ENCODE measurements at regions not wholly inside any gene's neighbourhood (a gene's known extent, or its start where the extent isn't known, plus 50 kb on each side); places are given as distances from the start of the nearest gene placed in this dataset.
"Not testable (repeated sequence)": the region's sequence is repeated elsewhere in the genome, so short reads cannot be mapped to it uniquely, and the experiment has no call there.

DNA sequence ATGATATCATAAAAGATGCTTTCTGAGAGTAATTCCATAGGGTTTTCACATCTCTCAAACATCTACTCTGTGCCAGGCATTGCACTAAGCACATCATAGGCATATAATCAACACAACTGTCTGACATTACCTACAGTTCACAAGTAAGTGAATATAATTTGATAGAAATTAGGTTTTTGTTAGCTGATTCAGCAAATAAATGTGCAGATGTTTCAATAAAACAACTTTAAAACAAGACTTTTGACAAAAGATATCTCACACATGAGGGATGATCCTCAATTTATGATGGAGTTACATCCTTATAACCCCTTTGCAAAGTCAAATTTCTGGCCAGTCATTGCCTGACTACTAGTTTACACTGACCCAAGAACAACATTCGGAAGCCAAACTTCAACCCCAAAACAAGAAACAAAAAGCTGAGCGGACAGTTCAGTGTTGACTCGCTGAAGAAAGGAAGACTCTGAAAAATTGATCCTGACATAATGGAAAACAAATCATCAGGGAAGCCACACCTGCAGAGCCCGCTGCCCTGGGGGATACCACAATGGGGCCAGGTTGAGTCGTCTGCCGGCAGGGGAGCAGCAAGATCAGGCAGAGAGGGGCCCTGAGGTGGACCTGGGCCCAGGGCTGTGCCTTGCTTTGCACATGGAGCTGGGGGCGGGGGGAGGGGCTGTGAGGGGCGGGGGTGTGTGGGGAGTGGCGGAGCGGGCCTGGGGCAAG lies 739.2 kb upstream of the GJE1 start:
- no peaks in the 10 kb centered on the region for H3K9me3 Mint-ChIP-seq
- DNase-seq (ENCODE audit: low read depth, low spot score): no peak
- no peaks in the 10 kb centered on the region for H3K36me3 Mint-ChIP-seq (ENCODE audit: low read depth)
- H3K4me1 Mint-ChIP-seq: no peaks in the 10 kb centered on the region
- H3K27ac Mint-ChIP-seq (ENCODE audit: unreplicated experiment): no peak overlapping the region
- TF ChIP-seq, protein P1, sequence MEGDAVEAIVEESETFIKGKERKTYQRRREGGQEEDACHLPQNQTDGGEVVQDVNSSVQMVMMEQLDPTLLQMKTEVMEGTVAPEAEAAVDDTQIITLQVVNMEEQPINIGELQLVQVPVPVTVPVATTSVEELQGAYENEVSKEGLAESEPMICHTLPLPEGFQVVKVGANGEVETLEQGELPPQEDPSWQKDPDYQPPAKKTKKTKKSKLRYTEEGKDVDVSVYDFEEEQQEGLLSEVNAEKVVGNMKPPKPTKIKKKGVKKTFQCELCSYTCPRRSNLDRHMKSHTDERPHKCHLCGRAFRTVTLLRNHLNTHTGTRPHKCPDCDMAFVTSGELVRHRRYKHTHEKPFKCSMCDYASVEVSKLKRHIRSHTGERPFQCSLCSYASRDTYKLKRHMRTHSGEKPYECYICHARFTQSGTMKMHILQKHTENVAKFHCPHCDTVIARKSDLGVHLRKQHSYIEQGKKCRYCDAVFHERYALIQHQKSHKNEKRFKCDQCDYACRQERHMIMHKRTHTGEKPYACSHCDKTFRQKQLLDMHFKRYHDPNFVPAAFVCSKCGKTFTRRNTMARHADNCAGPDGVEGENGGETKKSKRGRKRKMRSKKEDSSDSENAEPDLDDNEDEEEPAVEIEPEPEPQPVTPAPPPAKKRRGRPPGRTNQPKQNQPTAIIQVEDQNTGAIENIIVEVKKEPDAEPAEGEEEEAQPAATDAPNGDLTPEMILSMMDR (conservative IDR thresholded peaks at IDR 0.05): no peak
- H3K27me3 Mint-ChIP-seq (ENCODE audit: low read depth): no peaks in the 10 kb centered on the region
- H3K4me3 Mint-ChIP-seq: no peak overlapping the region

DNA sequence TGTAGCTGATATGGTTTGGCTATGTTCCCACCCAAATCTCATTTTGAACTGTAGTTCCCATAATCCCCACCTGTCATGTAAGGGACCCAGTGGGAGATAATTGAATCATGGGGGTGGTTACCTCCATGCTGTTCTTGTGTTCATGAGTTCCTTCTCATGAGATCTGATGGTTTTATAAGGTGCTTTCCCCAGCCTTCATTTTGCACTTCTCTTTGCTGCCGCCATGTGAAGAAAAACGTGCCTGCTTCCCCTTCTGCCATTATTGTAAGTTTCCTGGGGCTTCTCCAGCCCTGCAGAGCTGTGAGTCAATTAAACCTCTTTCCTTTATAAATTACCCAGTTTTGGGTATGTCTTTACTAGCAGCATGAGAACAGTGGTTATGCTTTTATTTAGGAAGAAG lies 741.6 kb upstream of the GJE1 start:
- not testable (repeated sequence) for DNase-seq (ENCODE audit: low read depth, low spot score); H3K27me3 Mint-ChIP-seq (ENCODE audit: low read depth); H3K4me3 Mint-ChIP-seq; H3K9me3 Mint-ChIP-seq; H3K27ac Mint-ChIP-seq (ENCODE audit: unreplicated experiment); H3K4me1 Mint-ChIP-seq; H3K36me3 Mint-ChIP-seq (ENCODE audit: low read depth)

DNA sequence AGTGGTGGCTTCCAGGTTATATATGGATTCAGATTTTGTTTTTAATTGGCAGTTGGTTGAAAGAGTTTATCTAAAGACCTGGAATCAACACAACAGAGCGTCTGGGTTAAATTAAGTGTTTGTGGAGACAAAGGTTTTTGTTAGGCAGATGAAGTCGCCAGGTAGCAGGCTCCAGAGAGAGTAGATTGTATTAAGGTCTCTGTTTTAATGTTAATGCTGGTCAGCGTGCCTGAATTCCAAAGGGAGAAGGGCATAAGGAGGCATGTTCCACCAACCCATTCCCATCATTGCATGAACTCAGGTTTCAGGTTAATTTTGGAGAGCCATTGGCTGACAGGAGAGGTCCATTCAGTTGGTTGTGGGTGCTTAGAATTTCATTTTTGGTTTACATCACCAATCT lies 744.1 kb upstream of the GJE1 start:
- Mint-ChIP-seq H3K36me3 (ENCODE audit: low read depth) (no peaks in the 10 kb centered on the region), H3K9me3 (peaks cover 5% of the 10 kb centered on the region), H3K27me3 (ENCODE audit: low read depth) (no peaks in the 10 kb centered on the region), H3K27ac (ENCODE audit: unreplicated experiment) (peak overlapping the region; percentile 35), H3K4me1 (peaks cover 3% of the 10 kb centered on the region), H3K4me3 (no peak overlapping the region)
- TF ChIP-seq, protein P1 (conservative IDR thresholded peaks at IDR 0.05): no peak
- DNase-seq (ENCODE audit: low read depth, low spot score): no peak

DNA sequence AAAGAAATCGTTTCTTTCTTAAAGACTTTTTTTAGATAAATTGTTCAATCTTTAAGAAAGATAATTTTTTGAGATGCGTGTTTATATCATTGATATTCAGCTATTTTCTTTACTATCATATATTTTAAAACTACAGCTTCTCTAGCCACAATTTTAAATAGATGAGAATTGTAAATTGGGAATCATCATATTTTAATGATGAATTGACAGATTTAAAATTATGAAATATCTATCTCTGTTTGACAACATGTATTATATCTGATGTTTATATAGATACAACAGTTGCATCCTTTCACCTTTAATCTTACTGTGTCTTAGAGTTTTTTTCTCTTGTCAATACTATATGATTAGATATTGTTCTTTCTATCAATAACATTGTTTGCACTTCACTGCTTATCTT lies 762.3 kb upstream of the GJE1 start:
- H3K4me1 Mint-ChIP-seq: no peaks in the 10 kb centered on the region
- peaks cover 10% of the 10 kb centered on the region for H3K9me3 Mint-ChIP-seq
- H3K4me3 Mint-ChIP-seq: no peak overlapping the region
- TF ChIP-seq, protein P1 (conservative IDR thresholded peaks at IDR 0.05): no peak
- H3K27ac Mint-ChIP-seq (ENCODE audit: unreplicated experiment): no peak overlapping the region
- peaks cover 2% of the 10 kb centered on the region for H3K36me3 Mint-ChIP-seq (ENCODE audit: low read depth)
- no peaks in the 10 kb centered on the region for H3K27me3 Mint-ChIP-seq (ENCODE audit: low read depth)
- DNase-seq (ENCODE audit: low read depth, low spot score): no peak

DNA sequence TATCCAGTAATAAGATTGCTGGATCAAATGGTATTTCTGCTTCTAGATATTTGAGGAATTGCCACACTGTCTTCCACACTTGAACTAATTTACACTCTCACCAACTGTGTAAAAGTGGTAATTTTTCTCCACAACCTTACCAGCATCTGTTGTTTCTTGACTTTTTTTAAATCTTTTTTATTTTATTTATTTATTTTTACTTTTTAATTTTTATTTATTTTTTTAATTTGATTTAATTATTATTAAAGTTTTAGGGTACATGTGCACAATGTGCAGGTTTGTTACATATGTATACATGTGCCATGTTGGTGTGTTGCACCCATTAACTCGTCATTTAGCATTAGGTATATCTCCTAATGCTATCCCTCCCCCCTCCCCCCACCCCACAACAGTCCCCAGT lies 765.9 kb upstream of the GJE1 start:
- H3K27ac Mint-ChIP-seq (ENCODE audit: unreplicated experiment); H3K36me3 Mint-ChIP-seq (ENCODE audit: low read depth); H3K4me1 Mint-ChIP-seq; H3K4me3 Mint-ChIP-seq; H3K9me3 Mint-ChIP-seq; DNase-seq (ENCODE audit: low read depth, low spot score); H3K27me3 Mint-ChIP-seq (ENCODE audit: low read depth): not testable (repeated sequence)

DNA sequence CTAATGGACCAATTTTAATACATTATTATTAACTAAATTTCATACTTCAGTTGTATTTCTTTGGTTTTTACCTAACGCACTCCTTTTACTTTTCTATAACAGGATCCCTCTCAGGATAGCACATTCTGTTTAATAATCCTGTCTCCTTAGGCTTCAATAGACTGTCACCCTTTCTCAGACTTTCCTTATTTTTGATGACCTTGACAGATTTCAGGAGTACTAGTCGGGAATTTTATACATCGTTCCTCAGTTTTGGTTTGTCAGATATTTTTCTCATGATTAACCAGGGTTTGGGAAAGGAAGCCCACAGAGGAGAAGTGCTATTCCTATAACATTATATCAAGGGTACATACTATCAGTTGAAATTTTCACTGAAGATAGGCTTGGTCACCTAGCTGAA lies 768.0 kb upstream of the GJE1 start:
- H3K36me3 Mint-ChIP-seq (ENCODE audit: low read depth): peaks cover 2% of the 10 kb centered on the region
- peaks cover 11% of the 10 kb centered on the region for H3K4me1 Mint-ChIP-seq
- DNase-seq (ENCODE audit: low read depth, low spot score): no peak
- peaks cover 6% of the 10 kb centered on the region for H3K9me3 Mint-ChIP-seq
- TF ChIP-seq, protein P1 (conservative IDR thresholded peaks at IDR 0.05): no peak
- H3K27ac Mint-ChIP-seq (ENCODE audit: unreplicated experiment): no peak overlapping the region
- no peak overlapping the region for H3K4me3 Mint-ChIP-seq
- no peaks in the 10 kb centered on the region for H3K27me3 Mint-ChIP-seq (ENCODE audit: low read depth)

Measured in neural crest cell (in vitro differentiated cells).